ENCODE measurements at regions not wholly inside any gene's neighbourhood (a gene's known extent, or its start where the extent isn't known, plus 50 kb on each side); places are given as distances from the start of the nearest gene placed in this dataset.
"Not testable (repeated sequence)": the region's sequence is repeated elsewhere in the genome, so short reads cannot be mapped to it uniquely, and the experiment has no call there.

DNA sequence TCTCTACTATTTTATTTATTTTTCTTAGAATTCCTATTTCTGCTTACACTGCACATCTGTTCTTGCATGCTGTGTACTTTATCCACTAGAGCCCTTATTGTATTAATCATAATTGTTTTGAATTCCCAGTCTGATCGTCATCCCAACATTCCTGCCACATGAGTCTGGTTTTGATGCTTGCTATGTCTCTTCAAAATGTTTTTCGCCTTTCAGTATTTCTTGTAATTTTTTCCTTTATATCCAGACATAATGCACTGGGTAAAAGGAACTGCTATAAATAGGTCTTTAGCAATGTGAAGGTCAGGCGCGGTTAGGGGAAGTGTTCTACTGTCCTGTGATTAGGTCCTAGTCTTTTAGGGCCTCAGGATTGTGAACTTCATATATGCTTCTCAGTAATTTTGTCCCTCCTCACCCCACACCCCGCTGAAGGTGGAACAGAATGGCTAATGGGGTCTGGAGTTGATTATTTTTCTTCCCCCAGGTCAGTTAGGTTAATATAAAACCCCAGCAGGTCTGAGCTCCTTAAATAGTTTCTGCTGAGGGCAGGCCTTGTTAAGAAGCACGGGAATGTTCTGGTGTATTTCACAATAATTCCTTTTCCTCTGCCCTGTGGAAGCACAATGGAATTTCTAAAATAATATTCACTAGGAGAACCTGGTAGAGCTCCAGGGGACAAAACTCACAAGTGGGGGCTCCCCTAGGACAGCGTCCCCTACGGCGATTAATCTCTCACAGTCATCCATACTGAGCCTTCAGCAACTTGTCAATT lies 146.6 kb upstream of the TUT7 start:
- DNase-seq: no peak

DNA sequence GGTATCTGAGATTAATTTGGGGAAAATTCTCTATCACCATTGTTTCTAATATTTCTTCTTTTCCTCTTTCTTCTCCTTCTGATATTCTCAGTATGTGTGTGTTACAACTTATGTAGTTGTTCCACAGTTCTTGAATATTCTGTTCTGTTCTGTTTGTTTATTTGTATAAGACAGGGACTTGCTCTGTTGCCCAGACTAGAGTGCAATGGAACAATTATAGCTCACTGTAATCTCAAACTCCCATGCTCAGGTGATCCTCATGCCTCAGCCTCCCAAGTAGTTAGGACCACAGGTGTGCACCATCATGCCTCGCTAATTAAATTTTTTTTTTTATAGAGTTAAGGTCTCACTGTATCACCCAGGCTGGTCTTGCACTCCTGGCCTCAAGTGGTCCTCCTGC lies 145.8 kb upstream of the TUT7 start:
- no peak for DNase-seq

DNA sequence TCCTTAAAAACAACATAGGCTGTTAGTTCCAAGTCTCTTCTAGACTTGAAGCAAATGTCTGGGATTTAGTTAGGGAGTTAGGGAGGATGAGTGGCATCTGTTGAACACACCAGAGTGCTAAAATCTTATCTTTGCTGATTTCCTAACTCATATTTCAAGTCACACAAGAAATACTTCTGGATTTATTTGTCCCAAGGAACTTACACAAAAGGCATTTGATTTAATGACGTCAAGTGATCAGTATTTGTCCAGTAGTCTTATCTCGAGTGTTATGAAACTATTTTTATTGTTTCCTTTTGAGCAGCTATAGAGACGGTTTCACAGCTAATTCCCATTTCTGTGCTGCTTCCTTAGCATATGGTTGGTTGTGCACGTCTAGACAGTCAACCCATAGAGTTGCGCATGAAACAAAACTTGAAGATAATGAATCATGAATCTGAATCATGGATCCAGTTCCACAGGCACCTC lies 140.5 kb upstream of the TUT7 start:
- DNase-seq: no peak

DNA sequence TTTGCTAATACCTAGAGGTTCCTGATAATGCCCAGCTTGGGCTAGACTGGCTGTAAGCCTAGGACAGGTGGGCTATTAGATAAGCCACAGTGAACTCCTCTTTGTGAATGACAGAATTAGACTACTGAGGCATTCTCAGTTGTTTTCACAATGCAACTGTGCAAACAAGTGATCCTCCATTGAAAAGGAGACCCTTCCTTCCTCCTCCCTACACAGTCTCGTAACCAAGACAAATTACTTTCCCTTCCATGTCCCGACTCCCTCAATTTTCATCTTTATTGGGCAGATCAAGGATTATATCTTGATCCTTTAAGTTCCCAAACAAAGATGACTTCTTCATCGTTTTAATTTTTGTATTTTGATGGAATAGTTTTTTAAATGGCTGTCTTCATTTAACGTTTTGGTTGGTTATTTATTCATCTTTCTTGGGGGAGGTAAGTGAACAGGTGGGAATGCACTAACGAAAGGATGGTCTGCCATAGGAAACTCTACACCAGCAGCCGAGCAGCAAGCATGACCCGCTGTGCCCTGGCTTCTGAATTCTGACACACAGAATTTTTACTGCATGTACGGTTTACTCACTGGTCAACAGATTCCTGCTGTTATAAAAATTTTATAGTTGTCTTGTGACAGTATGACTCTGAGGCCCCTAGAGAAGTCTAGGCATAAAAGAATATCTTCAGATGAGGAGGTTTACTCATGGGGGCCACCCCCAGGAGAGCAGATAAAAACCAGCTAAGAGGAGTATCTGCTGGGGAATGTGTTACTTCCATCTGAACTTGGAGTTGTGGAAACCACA lies 137.5 kb upstream of the TUT7 start:
- DNase-seq: no peak

DNA sequence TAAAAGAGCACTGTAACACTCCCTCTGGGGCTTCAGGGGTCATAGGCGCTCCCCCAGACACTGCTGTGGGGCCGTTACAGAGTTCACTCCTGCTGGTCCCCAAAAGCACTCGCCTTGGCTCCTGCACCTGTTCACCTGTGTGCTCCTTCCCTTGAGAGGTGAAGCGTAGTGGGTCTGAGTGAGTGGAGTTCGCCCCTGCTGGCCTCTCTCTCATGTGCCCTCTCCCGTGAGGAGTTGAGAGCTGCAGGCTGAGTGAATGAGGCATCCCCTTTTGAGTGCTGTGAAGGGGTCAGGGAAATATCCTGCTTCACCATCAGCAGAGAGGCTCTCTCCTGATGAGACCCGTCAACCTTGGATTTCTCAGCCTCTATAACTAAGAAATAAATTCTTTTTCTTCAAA lies 134.6 kb upstream of the TUT7 start:
- DNase-seq: no peak

DNA sequence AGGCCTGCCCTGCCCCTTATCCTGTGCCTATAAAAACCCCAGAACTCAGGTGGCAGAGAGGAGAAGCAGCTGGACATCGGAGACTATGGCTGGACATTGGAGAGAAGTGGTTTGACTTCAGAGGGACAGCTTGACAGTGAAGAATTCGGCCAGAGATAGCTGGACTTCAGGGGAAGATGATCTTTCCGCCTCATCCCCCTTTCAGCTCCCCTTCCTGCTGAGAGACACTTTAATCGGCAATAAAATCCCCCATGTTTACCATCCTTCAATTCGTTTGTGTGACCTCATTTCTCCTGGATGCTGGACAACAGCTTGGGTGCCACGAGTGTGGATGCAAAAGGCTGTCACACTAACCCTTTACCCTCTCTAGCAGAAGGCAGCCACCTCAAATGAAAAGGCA lies 134.1 kb upstream of the TUT7 start:
- no peak for DNase-seq

DNA sequence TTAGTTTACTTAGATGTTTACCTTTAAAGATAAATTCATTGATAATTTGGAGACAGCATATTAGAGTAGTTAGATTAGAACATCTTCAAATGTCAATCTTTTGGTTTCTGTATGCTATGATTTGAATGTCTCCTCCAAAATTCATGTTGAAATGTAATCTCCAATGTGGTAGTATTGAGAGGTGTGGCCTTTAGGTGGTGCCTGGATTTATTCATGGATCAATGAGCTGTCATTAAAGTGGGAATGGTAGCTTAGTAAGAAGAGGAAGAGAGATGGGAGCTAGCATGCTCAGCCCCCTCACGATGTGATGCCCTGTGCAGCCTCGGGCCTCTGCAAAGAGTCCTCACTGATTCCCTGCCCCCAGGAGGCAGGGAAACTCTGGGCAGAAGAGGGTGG lies 133.6 kb upstream of the TUT7 start:
- no peak for DNase-seq

DNA sequence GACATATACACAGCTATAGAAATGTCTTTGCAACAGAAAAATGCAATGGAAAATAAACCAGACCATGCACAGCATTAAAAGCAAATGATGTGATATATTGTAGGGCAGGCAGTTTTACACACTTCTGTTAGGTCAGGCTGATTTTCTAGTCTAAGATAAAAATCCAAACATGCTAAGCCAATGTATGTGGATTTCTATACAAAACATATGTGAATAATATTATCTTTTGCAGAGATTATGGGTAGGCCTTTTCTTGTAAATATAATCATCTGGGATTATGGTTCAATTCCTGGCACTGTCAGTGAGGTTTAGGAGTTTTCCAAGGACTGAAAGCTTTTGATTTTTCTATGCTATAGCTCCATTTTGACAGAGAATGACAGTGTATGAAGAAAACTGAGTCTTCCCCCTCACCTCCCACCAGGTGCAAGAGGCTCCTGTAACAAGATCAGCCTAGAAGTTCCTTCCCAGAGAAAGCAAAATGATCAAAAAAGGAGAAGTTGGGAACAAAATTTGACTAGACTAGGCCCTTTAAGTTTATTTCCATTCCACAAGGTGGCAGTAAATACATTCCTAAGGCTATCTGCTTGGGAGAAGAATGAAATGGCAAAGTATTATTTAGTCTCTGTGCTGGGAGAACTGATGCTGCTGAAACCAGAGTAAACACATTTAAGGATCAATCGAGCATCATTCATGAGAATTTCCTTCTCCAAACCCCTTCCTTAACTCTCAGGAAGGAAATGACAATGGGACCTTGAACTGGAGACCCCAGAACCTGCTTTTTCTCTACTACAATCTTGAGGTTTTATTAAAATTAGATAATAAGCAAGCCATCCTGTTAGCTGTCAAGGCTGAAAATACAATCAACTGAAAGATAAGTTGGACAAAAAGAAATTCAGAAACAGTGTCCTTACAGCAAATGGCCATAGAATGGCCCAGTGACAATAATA lies 133.0 kb upstream of the TUT7 start:
- peak in 1 of 56 donors; percentile 43 for DNase-seq

DNA sequence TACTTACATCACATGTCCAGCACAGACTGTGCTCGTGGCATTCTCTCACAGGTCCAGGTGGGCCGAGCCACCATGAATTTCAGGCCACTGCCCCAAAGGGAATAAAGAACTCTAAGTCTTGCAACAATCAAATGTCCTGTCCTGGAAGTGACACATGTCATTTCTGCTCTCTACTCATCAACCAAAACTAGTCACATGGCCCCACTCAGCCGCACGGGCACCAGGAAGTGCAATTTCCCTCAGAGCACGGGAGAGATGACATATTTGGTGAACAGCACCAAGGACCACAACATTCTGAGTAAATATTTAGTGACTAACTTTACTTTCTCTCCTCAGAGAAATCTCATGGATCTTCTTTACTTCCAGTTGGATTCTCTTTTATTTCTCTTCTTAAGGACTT lies 131.1 kb upstream of the TUT7 start:
- DNase-seq: no peak

DNA sequence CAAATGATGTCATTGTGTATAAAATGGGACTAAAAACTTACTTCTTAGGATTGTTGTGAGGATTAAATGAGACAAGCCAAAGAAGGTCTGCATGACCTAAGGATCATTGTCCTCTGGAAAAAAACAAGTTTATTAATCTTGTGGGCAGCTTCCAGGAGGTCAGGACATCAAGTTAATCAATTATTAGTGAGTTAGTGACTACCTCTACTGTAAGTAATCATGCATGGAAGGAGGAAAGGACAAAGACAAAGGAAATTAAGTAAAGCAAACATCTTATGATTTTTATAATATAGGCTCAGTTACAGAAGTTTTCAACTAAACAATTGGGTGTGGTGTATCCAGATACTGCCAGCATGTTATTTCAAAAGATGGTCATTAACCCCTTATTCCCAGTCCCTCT lies 129.3 kb upstream of the TUT7 start:
- no peak for DNase-seq

DNA sequence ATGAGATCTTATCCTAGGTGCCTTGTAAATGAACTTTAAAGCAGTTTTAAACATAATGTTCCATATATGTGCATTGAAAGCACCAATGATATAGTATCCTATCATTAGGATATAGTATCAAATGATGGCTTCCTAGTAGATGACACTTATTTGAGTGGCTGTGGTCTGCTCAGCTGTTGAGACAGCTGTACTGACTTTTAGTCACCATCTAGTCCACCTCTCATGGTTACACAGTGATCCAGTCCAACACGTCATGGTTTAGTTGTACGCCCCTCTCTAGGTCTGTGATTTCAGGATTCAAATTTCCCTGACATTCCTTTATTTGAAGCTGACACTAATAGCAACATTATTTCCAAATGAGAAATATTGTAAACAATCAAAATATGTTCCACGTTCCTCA lies 127.3 kb upstream of the TUT7 start:
- no peak for DNase-seq

DNA sequence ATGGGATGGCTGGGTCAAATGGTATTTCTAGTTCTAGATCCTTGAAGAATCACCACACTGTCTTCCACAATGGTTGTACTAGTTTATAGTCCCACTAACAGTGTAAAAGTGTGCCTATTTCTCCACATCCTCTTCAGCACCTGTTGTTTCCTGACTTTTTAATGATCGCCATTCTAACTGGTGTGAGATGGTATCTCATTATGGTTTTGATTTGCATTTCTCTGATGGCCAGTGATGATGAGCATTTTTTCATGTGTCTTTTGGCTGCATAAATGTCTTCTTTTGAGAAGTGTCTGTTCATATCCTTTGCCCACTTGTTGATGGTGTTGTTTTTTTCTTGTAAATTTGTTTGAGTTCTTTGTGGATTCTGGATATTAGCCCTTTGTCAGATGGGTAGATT lies 121.0 kb upstream of the TUT7 start:
- DNase-seq: not testable (repeated sequence)

DNA sequence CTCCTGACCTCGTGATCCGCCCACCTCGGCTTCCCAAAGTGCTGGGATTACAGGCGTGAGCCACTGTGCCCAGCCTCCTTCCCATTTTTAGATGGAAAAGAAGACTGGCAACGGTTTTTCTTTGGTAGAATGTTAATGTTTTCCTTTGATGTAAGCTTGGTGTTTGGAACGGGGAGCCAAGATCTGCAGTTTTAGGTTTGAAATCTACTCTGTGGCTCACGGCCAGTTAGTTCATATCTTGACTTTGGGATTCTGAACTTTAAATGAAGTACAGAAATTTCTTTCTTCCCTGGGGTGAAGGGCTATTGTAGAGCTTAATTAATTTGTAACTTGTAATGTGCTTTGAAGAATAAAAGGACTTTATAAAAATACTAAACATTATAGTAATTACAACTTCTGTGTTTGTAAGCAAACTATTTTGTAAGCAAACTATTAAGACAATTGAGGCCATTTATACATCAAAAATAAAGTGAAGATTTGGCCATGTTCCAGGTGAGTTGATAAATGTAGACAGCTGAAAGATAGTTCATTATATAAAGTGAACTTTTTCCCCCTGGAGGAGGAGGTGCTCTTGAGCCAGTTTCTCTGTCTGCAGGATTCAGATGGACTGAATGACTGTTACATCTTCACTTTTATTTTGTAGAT lies 117.1 kb upstream of the TUT7 start:
- no peak for DNase-seq

DNA sequence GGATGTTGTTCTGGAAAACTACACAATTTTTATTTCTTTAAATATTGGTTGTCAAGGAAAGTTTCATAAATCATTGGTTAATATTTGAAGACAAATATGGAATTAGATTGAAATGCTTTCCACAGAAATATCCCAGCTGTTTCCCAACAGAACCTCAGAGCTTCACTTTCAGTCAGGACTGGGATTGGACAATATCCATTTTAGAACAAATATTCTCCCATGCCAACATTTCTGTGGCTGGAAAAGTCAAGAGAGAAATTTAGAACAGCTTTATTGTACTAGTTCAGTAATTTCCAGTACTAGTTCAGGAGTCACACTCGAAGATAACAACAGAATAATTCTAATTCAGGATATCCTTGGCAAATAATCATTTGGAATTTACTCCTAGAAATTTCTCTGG lies 116.1 kb upstream of the TUT7 start:
- DNase-seq: no peak

DNA sequence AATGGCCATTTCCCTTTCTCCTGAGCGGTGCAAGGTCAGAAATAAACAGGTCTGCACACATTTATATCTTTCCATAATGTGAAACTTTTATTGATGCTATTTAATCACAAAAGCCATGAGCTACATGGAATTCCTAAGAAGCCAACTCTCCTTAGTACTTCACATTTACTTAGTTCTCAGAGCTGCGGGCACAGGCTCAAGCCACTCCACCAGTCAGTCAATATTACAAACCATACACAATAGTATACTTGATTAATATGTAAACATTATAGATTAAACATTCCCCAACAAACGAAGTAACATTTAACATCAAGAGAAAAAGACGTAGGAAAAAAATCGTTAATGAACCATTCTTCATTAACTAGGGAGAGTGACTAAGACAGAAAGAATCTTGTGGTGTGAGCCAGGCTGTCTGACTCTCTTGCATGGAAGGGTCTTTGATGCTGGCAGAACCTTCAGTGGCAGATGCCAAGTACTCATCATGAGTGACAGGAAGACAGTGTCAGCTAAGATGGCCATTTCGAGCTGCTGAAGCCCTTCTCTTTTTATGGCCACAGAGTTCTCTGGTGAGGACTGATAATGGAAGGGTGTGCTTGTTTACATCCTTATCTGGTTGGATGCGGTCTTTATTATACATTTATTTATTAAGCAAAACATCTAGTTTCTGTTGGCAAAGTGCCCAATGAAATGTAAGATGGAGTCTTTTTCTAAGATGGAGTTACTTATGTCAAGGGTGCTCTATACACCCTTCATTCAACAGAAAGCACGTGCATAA lies 115.5 kb upstream of the TUT7 start:
- DNase-seq: no peak

DNA sequence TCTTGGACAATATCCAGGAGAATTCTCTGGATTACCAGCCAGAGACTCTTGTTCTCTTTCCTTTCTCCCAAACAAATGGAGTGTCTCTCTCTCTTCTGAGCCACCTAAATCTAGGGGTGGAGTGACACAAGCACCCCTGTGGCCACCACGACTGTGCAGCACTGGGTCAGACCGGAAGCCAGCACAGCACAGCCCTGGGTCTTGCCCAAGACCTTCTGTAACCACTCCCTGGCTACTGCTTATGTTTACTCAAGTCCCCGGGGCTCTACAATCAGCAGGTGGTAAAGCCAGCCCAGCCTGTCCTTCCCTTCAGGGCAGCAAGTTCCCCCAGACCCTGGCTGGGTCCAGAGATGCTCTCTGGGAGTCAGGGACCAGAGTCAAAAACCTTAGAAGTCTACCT lies 110.0 kb upstream of the TUT7 start:
- DNase-seq: no peak

DNA sequence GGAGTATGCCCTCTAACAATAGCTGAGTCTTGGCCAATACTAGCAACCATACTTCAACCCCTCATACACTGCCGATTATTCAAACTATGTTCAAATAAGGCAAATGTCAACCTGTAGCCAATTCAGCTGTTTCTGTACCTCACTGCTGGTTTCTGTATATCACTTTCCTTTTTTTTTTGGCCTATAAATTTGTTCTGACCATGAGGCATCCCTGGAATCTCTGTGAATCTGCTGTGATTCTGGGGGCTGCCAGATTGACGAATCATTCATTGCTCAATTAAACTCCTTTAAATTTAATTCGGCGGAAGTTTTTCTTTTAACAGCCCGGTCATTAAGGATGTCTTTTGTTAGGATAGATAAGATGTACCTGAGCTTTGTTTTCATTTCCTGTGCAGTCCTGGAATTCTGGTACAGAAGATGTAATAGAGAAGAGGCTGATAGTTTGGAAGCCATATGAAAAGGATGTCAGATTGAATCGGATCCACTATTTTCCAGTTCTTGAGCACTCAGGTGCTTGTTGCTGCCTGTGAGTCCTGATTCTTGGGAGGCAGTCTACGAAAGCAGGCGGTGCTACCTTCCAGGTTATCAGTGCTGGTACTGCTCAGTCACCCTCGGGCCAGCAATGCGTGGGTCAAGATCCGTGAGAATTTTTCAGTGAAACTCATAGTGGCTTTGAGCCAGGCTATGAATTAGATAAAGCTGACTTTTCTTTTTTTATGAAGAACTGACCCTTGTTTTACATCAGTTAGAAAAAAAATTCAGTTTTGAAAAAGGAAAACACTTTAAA lies 106.2 kb upstream of the TUT7 start:
- DNase-seq: no peak

DNA sequence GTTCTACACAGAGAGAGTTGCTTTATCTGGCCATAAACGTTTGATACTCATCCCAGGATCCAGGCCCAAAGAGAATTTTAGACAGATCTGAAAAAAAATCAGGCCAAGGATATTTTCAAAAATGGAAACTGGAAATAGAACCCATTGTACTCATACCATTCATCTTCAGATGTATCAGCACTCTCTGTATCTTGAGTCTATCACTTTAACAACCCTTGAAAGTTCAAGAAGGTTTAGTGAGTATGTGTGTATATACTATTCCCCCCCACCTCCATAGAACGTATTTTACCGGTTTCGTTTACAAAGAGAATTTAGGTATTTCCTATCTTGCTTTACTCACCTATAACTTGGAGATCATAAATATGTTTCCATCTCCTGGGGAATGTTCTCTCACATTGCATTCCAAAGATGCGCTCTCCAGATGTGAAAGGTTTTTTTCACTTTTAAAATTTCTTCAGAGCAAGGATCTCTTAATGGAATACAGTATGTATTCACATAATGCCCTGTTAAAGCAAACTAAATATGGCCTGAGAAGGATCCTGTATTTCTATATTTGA lies 105.5 kb upstream of the TUT7 start:
- DNase-seq: no peak

DNA sequence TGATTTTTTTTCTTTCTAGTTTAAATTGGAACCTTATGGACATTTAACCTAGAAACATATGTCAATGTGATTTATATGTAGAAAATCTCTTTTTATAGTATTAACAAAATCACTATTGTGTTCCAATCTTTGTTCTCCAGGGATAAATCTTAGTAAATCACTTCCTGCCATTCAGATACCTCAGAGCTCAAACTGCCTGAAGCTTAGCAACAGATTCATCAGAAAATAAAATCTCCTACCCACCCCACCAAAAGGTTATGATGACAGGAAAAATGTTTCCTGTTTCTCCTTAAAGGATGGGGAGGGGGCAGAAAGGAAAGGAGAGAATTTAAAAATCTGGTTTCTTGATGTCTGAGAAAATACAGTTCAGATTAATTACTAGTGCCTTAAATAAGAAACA lies 105.0 kb upstream of the TUT7 start:
- no peak for DNase-seq

Data from amygdala (tissue), 56 donors.